GM11168 (cell line): ENCODE measurements at regions not wholly inside any gene's neighbourhood (a gene's known extent, or its start where the extent isn't known, plus 50 kb on each side); places are given as distances from the start of the nearest gene placed in this dataset.

ENCODE experiments used
- in situ Hi-C: fragments of 300-500 bp; cut with MboI; formaldehyde crosslinking; loops from one replicate; pipeline ENCODE4 v1.12.0; 2022; ENCODE audit warnings: low sequenced_read_pairs; ENCODE audit not compliant: unreplicated experiment

- in situ Hi-C loops = loop anchor here (25.0 kb wide), 3 partner anchors 256 to 881 kb away; no protein-coding TSS in a partner anchor
Measured at GRCh38 chr13:99656092-99656745, 154.9 kb downstream of the TM9SF2 start.

DNA sequence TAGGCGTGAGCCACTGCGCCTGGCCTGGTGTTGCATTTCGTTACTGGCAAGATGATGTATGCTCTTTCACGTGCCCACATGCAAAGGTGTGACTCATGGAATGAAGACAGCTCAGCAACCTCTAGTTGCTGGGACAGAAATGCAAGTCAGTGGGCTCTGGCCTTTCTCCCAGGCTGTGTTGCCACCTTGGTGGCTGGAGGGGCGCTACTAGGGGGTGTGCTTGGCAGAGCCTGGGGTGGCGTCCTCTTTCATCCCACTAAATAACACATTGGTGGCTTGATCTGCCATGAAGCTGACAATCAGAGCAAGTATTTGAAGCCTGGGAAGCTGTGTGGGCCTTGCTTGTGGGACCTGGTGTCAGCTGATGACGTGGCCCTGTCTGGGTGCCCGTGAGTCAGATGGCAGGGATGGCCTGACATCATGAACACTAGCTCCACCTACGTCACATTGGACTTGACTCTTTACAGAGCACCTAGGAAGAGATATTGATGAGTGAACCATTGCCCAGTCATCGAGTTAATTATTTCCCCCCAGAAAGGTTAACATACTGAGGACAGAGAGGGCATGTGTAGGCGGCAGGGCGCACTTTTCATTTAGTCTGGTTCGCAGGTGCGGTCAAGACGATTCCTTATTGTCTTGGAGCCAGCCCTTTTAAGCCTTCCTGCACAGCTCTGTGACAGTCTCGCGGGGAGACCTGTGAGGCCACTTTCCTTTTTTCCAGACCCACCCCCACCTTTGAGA lies 154.2 kb downstream of the TM9SF2 start:
- in situ Hi-C loops = loop anchor here (25.0 kb wide), 3 partner anchors 257 to 882 kb away; no protein-coding TSS in a partner anchor

DNA sequence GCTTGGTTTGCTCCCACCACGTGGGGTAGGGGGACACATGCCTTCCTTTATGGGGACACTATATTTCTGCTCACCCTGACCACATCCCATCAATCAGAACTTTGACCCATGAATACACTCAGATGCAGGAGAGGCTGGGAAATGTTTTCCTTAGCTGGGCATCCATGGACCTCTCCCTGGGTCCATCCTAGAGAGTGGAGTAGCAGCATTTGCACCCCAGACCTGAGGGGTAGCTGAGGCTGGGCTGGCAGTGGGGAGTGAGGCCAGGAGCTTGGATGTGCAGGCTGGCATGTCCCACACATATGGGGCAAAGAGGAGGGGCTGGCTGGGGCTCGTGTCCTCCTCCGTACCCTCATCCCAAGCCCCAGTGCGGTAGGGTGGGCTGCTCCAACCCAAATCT lies 152.8 kb downstream of the TM9SF2 start:
- in situ Hi-C loops = loop anchor here (25.0 kb wide), 3 partner anchors 258 to 883 kb away; no protein-coding TSS in a partner anchor

DNA sequence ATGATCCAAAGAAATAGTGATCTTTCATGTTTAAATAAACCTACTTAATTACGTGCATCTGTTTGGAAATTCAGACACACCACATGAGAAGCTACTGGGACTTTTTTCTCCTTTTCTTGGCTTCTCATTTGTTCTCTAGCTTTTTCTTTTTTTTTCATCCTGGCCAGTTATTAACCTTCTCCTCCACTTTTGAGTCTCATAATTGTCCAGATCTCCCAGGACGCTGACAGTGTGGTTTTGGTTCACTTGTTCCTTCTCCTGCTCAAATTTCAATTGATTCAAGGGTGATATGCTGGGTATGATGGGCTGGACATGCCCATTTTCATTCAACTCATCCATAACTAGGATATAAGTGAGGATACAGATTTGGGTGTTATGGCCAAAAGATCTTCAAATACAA lies 152.3 kb downstream of the TM9SF2 start:
- in situ Hi-C loops = loop anchor here (25.0 kb wide), 3 partner anchors 259 to 884 kb away; no protein-coding TSS in a partner anchor

GRCh38 chr13:99652901-99653300 lies 151.6 kb downstream of the TM9SF2 start:
- in situ Hi-C loops = loop anchor here (25.0 kb wide), 3 partner anchors 259 to 884 kb away; no protein-coding TSS in a partner anchor

DNA sequence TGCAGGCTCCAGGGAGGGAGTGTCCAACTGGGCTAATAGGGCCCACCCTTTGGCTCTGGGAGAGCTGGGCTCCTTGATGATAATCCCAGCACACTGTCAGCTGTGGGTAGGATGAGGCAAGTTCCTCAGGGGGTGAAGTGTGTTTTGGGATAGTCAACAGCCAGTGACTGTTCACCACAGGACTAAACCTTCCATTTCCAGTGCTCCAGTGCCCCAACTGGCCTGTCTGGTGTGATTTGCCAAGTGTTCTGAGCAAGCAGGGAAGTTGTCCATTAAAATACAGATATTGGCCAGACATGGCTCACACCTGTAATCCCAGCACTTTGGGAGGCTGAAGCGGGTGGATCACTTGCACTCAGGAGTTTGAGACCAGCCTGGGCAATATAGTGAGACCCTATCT lies 150.9 kb downstream of the TM9SF2 start:
- in situ Hi-C loops = loop anchor here (25.0 kb wide), 3 partner anchors 260 to 885 kb away; no protein-coding TSS in a partner anchor

GRCh38 chr13:99651016-99651415 lies 149.7 kb downstream of the TM9SF2 start:
- in situ Hi-C loops = loop anchor here (25.0 kb wide), 3 partner anchors 261 to 886 kb away; no protein-coding TSS in a partner anchor

- in situ Hi-C loops = loop anchor here (25.0 kb wide), 3 partner anchors 262 to 887 kb away; no protein-coding TSS in a partner anchor
Measured at GRCh38 chr13:99650410-99650809, 149.1 kb downstream of the TM9SF2 start.

GRCh38 chr13:99648927-99649326 lies 147.7 kb downstream of the TM9SF2 start:
- in situ Hi-C loops = no loop called here

DNA sequence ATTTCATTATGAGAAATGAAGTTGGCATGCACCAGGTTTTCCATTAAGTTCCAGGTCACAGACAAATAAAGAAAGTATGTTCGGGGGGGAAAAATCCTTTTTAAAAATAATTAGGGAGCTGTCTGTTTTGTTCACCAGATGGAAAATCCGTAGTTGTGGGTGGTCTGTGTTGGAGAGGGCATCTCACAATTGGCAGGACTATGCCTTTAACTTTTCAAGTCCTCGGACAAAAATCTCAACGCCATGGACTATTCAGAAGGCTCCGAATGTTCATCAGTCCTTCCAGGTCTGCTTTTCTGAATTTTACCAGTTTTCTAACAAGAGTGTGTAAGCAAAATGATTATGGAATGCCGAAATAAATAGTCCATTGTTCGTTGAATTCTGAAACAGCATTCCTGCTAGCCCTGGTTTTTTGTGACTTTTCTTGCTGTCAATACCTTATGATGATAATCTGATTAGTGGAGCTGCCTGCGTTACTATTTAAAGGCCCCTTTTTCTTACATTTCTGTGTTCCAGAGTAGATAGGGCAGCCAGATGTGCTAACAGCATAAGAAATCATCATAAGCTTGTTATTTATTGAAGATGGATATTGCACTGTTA lies 146.9 kb downstream of the TM9SF2 start:
- in situ Hi-C loops = no loop called here

DNA sequence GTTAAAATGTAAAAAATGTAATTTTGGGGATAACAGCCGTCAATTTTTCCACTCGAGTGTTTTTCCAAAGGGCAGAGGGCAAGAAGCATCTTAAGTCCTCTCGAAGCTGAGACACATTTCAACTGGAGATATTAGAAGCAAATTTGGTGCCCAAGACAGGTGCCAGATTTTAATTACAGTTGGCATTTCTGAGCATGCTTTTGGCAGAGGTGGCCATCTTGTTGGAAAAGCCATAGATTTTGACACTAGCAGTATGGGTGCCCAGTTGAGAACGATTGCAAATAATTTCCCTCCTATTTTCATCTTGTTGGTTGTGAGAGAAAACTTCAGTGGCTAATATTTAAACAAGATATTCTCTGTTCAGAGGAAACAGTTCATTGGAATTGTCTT lies 146.3 kb downstream of the TM9SF2 start:
- in situ Hi-C loops = no loop called here

GRCh38 chr13:99646866-99647595 lies 145.8 kb downstream of the TM9SF2 start:
- in situ Hi-C loops = no loop called here

- in situ Hi-C loops = no loop called here
Measured at GRCh38 chr13:99642841-99643240, 141.6 kb downstream of the TM9SF2 start.

DNA sequence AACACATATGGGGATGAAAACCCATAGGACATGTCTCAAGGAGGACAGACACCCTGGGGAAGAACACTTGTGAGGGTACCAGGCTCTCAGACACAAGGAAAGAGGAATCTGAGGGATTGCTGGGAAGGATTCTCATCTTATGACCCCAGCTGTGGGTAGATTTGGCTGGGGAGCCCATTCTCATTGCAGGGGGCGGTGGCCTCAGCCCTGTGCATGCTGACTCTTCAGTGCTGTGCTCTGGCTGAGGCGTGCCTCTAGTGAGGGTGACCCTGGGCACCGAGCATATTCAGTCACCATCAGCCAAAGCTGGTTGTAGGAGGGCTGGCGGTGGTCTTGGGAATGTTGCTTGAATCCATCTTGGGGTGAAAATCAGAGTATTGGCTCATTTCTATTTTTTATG lies 140.7 kb downstream of the TM9SF2 start:
- in situ Hi-C loops = no loop called here

- in situ Hi-C loops = no loop called here
Measured at GRCh38 chr13:99640260-99640659, 139.0 kb downstream of the TM9SF2 start.

GRCh38 chr13:99639126-99639525 lies 137.9 kb downstream of the TM9SF2 start:
- in situ Hi-C loops = no loop called here

DNA sequence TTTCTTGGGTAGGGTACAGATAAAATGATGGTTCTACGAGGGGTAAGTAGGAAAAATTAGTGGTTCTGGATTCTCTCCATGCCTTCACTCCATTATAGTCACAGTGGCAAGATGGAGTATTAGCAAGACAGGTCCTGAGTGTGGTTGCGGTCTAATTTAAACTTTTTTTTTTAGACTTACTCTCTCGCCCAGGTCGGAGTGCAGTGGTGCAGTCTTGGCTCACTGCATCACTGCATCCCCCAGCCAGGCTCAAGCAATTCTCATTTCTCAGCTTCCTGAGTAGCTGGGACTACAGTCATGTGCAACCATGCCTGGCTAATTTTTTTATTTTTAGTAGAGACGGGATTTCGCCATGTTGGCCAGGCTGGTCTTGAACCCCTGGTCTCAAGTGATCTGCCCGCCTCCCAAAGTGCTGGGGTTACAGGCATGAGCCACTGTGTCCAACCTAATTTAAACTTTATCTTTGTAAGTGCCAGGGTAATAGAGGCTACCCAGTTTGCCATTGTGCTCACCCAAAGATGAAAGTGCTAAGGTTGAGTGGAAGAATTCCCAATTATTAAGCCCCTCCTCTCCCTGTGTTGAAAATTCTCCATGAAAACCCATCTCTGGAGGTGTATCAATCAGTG lies 135.6 kb downstream of the TM9SF2 start:
- in situ Hi-C loops = no loop called here

GRCh38 chr13:99636306-99636705 lies 135.0 kb downstream of the TM9SF2 start:
- in situ Hi-C loops = no loop called here

GRCh38 chr13:99634672-99635071 lies 133.4 kb downstream of the TM9SF2 start:
- in situ Hi-C loops = no loop called here
